Activated B cell treated with CpG ODN at 0.5 μM for 24 hours (primary cell): ENCODE measurements at regions not wholly inside any gene's neighbourhood (a gene's known extent, or its start where the extent isn't known, plus 50 kb on each side); places are given as distances from the start of the nearest gene placed in this dataset.

Source experiments
- ATAC-seq: fragments of 200-7000 bp; cut with Tn5 transposase; one replicate; pipeline ENCODE4 v1.10.0; 2021; ENCODE audit warnings: low read depth, mild to moderate bottlenecking, moderate library complexity
- CTCF ChIA-PET: fragments of 350-600 bp; sonication (Branson Sonifier 250); formaldehyde crosslinking; loops from one replicate; lab custom pipeline; 2021; ENCODE audit warnings: antibody characterized with exemption; lab: Charles Lee
- POLR2A ChIA-PET: fragments of 350-600 bp; sonication (Branson Sonifier 250); formaldehyde crosslinking; loops from one replicate; lab custom pipeline; 2021; ENCODE audit warnings: antibody characterized with exemption; lab: Charles Lee
- DNase-seq: peaks from one replicate; pipeline ENCODE4 v3.0.0; 2022
- H3K27ac Mint-ChIP-seq: one replicate; pipeline ENCODE4 v1.8.0; 2020; ENCODE audit warnings: mixed read lengths
- H3K27me3 Mint-ChIP-seq: one replicate; pipeline ENCODE4 v1.8.0; 2021; ENCODE audit warnings: mixed read lengths
- H3K36me3 Mint-ChIP-seq: one replicate; pipeline ENCODE4 v1.8.0; 2021; ENCODE audit warnings: low read depth, mixed read lengths
- H3K4me1 Mint-ChIP-seq: one replicate; pipeline ENCODE4 v1.8.0; 2021; ENCODE audit warnings: mixed read lengths
- H3K4me3 Mint-ChIP-seq: one replicate; pipeline ENCODE4 v1.8.0; 2020; ENCODE audit warnings: mild to moderate bottlenecking, mixed read lengths
- H3K9me3 Mint-ChIP-seq: one replicate; pipeline ENCODE4 v1.8.0; 2020; ENCODE audit warnings: mixed read lengths
- CTCF ChIP-seq: fragments of 200-600 bp; IDR thresholded peaks from one replicate; pipeline ENCODE4 v1.8.0; 2022; ENCODE audit warnings: antibody characterized with exemption, mild to moderate bottlenecking
- intact Hi-C: fragments of 100-400 bp; cut with micrococcal nuclease; formaldehyde crosslinking; loops from one replicate; pipeline ENCODE4 v1.15.1; 2024

GRCh38 chr7:67423065-67423464, 426.4 kb downstream of the TYW1 start:
- no peak for ATAC-seq
- POLR2A ChIA-PET, result no interaction called here

DNA sequence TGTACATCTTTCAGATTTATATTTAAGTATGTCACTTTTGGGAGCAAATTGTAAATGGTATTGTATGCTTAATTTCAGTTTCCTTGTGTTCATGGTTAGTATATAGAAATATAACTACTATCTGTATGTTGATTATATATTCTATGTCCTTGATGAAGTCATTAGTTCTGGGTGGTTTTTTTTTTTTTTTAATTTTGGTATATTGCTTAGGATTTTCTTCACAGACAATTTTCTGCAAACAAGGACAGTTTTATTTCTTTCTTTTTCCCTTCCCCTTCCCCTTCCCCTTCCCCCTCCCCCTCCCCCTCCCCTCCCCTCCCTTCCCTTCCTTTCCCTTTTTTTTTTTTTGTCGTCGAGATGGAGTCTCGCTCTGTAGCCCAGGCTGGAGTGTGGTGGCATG, 430.0 kb downstream of the TYW1 start:
- Mint-ChIP-seq H3K4me1 (no peaks in the 10 kb centered on the region), H3K4me3 (no peak overlapping the region), H3K27ac (no peak overlapping the region), H3K9me3 (no peaks in the 10 kb centered on the region), H3K27me3 (no peaks in the 10 kb centered on the region), H3K36me3 (no peaks in the 10 kb centered on the region)
- DNase-seq, result no peak
- TF ChIP-seq CTCF, result no peak
- ChIA-PET POLR2A (no interaction called here), CTCF (no interaction called here)
- ATAC-seq, result no peak
- intact Hi-C loops, result no loop called here

More at GRCh38 chr7:67423065-67423464, 426.4 kb downstream of the TYW1 start:
- peaks cover 3% of the 10 kb centered on the region for H3K9me3 Mint-ChIP-seq
- intact Hi-C loops, result no loop called here
- H3K27me3 Mint-ChIP-seq, result no peaks in the 10 kb centered on the region
- no peaks in the 10 kb centered on the region for H3K36me3 Mint-ChIP-seq
- H3K27ac Mint-ChIP-seq, result no peak overlapping the region
- no peak overlapping the region for H3K4me3 Mint-ChIP-seq
- H3K4me1 Mint-ChIP-seq, result no peaks in the 10 kb centered on the region
- TF ChIP-seq CTCF, result no peak
- CTCF ChIA-PET, result no interaction called here
- DNase-seq, result no peak

GRCh38 chr7:67429735-67430134, 433.1 kb downstream of the TYW1 start:
- ATAC-seq, result no peak

DNA sequence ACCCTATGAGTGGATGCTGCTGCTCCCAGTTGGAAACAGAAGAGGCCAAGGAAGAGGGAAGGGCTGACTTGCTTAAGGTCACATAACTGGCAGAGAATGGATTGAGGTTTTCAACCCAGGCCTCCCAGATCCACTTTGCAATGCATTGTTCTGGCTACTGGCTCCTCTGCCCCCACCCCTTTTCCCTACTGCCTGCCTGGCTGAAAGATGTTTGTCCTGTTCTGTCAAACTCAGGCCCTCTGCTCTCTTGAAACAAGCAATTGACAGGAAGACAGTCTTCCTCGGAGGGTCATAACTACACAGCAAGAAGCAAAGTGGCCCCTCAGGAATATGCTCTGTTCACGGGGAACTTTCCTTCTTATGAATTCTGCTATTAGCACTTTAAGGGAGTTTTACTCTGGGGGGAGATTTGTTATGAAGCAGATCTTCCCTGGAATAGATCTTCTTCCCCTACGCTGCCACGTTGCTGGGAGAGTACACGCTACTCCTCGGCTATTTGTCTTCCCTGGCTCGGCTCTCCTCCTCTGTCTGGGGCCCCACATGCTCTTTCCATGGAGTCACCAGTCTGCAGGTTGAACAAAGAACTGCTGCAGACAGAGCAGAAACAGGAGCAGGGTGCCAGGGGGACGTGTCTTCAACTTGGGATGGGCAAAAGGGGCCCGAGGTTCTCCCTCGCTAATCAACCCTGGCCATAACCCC, 436.1 kb downstream of the TYW1 start:
- no peak for TF ChIP-seq CTCF
- Mint-ChIP-seq H3K9me3 (peaks cover 4% of the 10 kb centered on the region), H3K4me1 (no peaks in the 10 kb centered on the region), H3K4me3 (no peak overlapping the region), H3K27ac (no peak overlapping the region), H3K27me3 (no peaks in the 10 kb centered on the region), H3K36me3 (no peaks in the 10 kb centered on the region)
- DNase-seq (no peak), ATAC-seq (no peak)
- POLR2A ChIA-PET, result no interaction called here
- intact Hi-C loops, result no loop called here
- CTCF ChIA-PET, result no interaction called here

More at GRCh38 chr7:67429735-67430134, 433.1 kb downstream of the TYW1 start:
- Mint-ChIP-seq H3K27me3 (no peaks in the 10 kb centered on the region), H3K27ac (no peak overlapping the region), H3K9me3 (peaks cover 4% of the 10 kb centered on the region), H3K4me1 (no peaks in the 10 kb centered on the region), H3K4me3 (no peak overlapping the region), H3K36me3 (no peaks in the 10 kb centered on the region)
- intact Hi-C loops, result no loop called here
- no peak for DNase-seq
- CTCF ChIA-PET, result no interaction called here
- POLR2A ChIA-PET, result no interaction called here
- TF ChIP-seq CTCF, result no peak

DNA sequence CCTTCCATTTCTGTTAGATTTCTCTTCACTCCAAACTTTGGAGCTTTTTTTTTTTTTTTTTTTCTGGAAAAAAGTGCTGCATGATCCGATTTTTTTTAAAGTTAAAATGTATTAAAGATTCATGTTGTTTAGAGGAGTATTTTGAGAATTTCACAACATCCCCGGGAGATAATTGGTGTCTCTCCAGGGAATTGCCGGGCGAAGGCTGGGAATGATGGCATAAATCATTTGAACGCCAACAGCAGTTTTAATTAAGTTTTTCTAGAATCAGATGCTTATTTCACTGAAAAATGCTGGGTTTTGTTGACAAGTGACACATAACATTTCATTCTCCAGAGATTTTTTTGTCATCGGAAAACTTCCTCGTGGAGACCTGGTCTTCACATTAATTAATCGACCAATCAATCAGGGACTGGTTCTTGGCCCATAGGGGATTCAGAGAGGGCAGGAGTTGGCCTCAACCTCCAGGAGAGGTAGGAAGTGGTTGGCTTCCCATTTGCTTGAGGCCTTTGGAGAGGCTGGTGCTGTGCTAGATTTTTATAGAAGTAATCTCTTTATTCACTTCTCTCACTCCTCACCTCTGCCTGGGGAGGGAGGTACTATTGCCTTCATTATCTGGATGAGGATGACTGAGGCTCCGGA, 439.4 kb downstream of the TYW1 start:
- CTCF ChIA-PET, result no interaction called here
- H3K27me3 Mint-ChIP-seq, result no peaks in the 10 kb centered on the region
- H3K36me3 Mint-ChIP-seq, result no peaks in the 10 kb centered on the region

More for the DNA sequence above, 439.4 kb downstream of the TYW1 start:
- POLR2A ChIA-PET, result no interaction called here
- no peak for DNase-seq
- Mint-ChIP-seq H3K9me3 (peaks cover 4% of the 10 kb centered on the region), H3K27ac (no peak overlapping the region), H3K4me3 (no peak overlapping the region), H3K4me1 (no peaks in the 10 kb centered on the region)
- no peak for ATAC-seq
- no peak for TF ChIP-seq CTCF
- intact Hi-C loops, result no loop called here
